NB4 (cell line): ENCODE measurements at regions not wholly inside any gene's neighbourhood (a gene's known extent, or its start where the extent isn't known, plus 50 kb on each side); places are given as distances from the start of the nearest gene placed in this dataset.

Source experiments
- DNase-seq: peaks from one replicate; pipeline ENCODE4 v3.0.0; 2010; ENCODE audit warnings: low read depth
- H3K4me3 ChIP-seq: one replicate; pipeline ENCODE4 v1.5.1; 2011; ENCODE audit warnings: mild to moderate bottlenecking, low read depth, low read length, moderate library complexity
- CTCF ChIP-seq: IDR thresholded peaks from one replicate; pipeline ENCODE4 v1.5.1; 2012; ENCODE audit warnings: low read depth, low read length
- MYC ChIP-seq: IDR thresholded peaks from 2 replicates; pipeline ENCODE4 v1.6.1; 2011; ENCODE audit warnings: low read depth, low read length
- POLR2A ChIP-seq: IDR thresholded peaks from 2 replicates; pipeline ENCODE4 v1.6.1; 2011; ENCODE audit warnings: mild to moderate bottlenecking; ENCODE audit not compliant: insufficient read length; ENCODE audit errors: extremely low read depth
- TF ChIP-seq, protein P1 (sequence below): IDR thresholded peaks from 2 replicates; pipeline ENCODE4 v1.6.1; 2011; ENCODE audit warnings: low read depth, low read length

DNA sequence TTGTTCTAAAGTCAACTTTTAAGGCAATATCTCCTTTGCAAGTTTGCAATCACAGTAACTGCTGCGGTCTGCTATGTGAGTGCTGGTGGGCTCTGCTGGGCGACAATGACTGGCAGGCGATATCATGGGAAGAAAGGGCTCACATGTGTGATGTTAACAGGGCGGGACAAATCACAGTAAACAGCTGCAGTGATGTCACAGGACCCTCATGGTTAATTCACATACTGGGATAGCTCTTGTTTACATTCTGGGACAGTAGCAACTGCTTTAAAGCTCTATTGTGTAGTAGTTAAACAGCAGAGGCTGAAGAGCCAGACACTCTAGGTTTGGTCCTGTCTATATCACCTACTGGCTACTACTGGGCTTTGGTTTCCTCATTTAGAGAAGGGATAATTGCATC lies 257.2 kb upstream of the ASIC2 start:
- no peak overlapping the region for H3K4me3 ChIP-seq
- DNase-seq, result no peak
- TF ChIP-seq POLR2A, result no peak
- TF ChIP-seq CTCF, result no peak
- TF ChIP-seq MYC, result no peak
- TF ChIP-seq, protein P1, sequence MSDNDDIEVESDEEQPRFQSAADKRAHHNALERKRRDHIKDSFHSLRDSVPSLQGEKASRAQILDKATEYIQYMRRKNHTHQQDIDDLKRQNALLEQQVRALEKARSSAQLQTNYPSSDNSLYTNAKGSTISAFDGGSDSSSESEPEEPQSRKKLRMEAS, result no peak

DNA sequence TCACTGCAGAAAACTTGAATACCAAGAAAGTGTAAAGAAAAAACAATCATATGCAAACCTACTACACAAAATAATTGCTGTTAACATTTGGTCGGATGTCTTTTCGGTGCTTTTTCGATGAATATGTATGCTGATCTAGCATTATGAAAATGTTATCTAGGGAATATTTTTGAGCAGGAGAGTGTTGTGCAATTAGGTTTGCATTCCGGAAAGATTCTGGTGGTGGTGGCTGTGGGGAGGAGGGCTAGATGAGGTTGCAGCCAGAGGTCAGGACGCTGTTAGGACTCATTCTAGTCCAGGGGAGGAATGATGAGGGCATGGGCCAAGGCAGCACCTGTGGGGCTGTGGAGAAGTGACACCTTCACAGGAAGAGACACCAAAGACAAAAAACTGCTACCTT lies 258.0 kb upstream of the ASIC2 start:
- no peak for DNase-seq
- TF ChIP-seq POLR2A (no peak), MYC (no peak), CTCF (no peak)
- TF ChIP-seq, protein P1, result no peak
- H3K4me3 ChIP-seq, result no peak overlapping the region

GRCh38 chr17:33551911-33552310 lies 258.8 kb upstream of the ASIC2 start:
- H3K4me3 ChIP-seq, result no peak overlapping the region
- TF ChIP-seq, protein P1, result no peak
- TF ChIP-seq MYC (no peak), POLR2A (no peak), CTCF (no peak)
- DNase-seq, result no peak

GRCh38 chr17:33560165-33560564 lies 267.1 kb upstream of the ASIC2 start:
- no peak for DNase-seq
- H3K4me3 ChIP-seq, result no peak overlapping the region
- TF ChIP-seq, protein P1, result no peak
- TF ChIP-seq CTCF (no peak), POLR2A (no peak), MYC (no peak)

GRCh38 chr17:33560871-33561270 lies 267.8 kb upstream of the ASIC2 start:
- DNase-seq, result no peak
- no peak overlapping the region for H3K4me3 ChIP-seq
- no peak for TF ChIP-seq MYC
- no peak for TF ChIP-seq POLR2A

- TF ChIP-seq CTCF (no peak), MYC (no peak), POLR2A (no peak)
- no peak overlapping the region for H3K4me3 ChIP-seq
Measured at GRCh38 chr17:33561569-33562334, 268.7 kb upstream of the ASIC2 start.

More at GRCh38 chr17:33561569-33562334, 268.7 kb upstream of the ASIC2 start:
- DNase-seq, result no peak
